GM12878 (cell line): ENCODE measurements at regions not wholly inside any gene's neighbourhood (a gene's known extent, or its start where the extent isn't known, plus 50 kb on each side); places are given as distances from the start of the nearest gene placed in this dataset.

Source experiments
- ATAC-seq: fragments of 200-7000 bp; cut with Tn5 transposase; 3 replicates; pipeline ENCODE4 v1.9.1; 2020; ENCODE audit warnings: mild to moderate bottlenecking, moderate library complexity
- BruUV-seq: library from RNA; stranded (reverse); fragments of 400-500 nt; replicated peaks from 2 replicates; lab custom pipeline; 2021; lab: Mats Ljungman, UMichigan
- CTCF ChIA-PET: fragments of 300-600 bp; sonication (Branson Sonifier 250); formaldehyde crosslinking; extraction: SDS; loops from one replicate; lab custom pipeline; 2021; ENCODE audit warnings: inconsistent platforms; lab: Yijun Ruan, JAX
- POLR2A ChIA-PET: fragments of 350-600 bp; formaldehyde crosslinking; extraction: SDS; loops from one replicate; lab custom pipeline; 2021; ENCODE audit warnings: inconsistent platforms; lab: Charles Lee
- RAD21 ChIA-PET: fragments of 300-600 bp; sonication (Branson Sonifier 250); formaldehyde crosslinking; loops from one replicate; lab custom pipeline; 2023; ENCODE audit warnings: antibody characterized with exemption; ENCODE audit not compliant: unreplicated experiment; lab: Charles Lee
- SMC1A ChIA-PET: fragments of 300-600 bp; sonication (Branson Sonifier 250); formaldehyde crosslinking; loops from one replicate; lab custom pipeline; 2023; ENCODE audit not compliant: unreplicated experiment, uncharacterized antibody; lab: Charles Lee
- DNase-seq: peaks from one replicate; pipeline ENCODE4 v3.0.0-alpha.2; 2011; ENCODE audit warnings: low read depth, low spot score
- FAIRE-seq: peaks from 3 replicates; lab custom pipeline; 2011; peaks lifted over from hg19 to GRCh38; lab: Jason Lieb, UNC
- H2AFZ ChIP-seq: 2 replicates; pipeline ENCODE4 v1.6.0; 2011; ENCODE audit warnings: low read depth, low read length, control low read depth; ENCODE audit not compliant: control insufficient read depth
- H3K27ac ChIP-seq: 2 replicates; pipeline ENCODE4 v1.5.1; 2011; ENCODE audit warnings: control low read depth; ENCODE audit not compliant: control insufficient read depth, insufficient read depth
- H3K27me3 ChIP-seq, 2 experiments: replicated peaks in 1 of 2; 2 replicates each; pipeline versions ENCODE4 v1.6.0 to v1.6.1; 2011; ENCODE audit warnings: low read length in 1 of 2; ENCODE audit not compliant: control insufficient read depth in 2 of 2, insufficient read depth in 2 of 2
- H3K36me3 ChIP-seq, 2 experiments: 2 replicates each; pipeline ENCODE4 v1.5.1; 2011; ENCODE audit warnings: low read length in 1 of 2; ENCODE audit not compliant: control insufficient read depth in 2 of 2, insufficient read depth in 2 of 2
- H3K4me1 ChIP-seq: 2 replicates; pipeline ENCODE4 v1.6.1; 2011; ENCODE audit warnings: mild to moderate bottlenecking, low read length, moderate library complexity, mixed read lengths; ENCODE audit not compliant: control insufficient read depth, insufficient read depth
- H3K4me2 ChIP-seq: 2 replicates; pipeline ENCODE4 v1.6.0; 2011; ENCODE audit warnings: control low read depth; ENCODE audit not compliant: control insufficient read depth, insufficient read depth
- H3K4me3 ChIP-seq: fragments of 200-600 bp; sonication (generic); 2 replicates; pipeline ENCODE4 v1.5.1; 2016
- H3K79me2 ChIP-seq: 2 replicates; pipeline ENCODE4 v1.6.0; 2011; ENCODE audit warnings: low read length; ENCODE audit not compliant: control insufficient read depth, insufficient read depth
- H3K9ac ChIP-seq: 2 replicates; pipeline ENCODE4 v1.8.0; 2011; ENCODE audit warnings: low read length, control low read depth, mixed read lengths; ENCODE audit not compliant: control insufficient read depth, insufficient read depth
- H3K9me3 ChIP-seq: replicated peaks from 3 replicates; pipeline ENCODE4 v1.5.1; 2011; ENCODE audit warnings: mild to moderate bottlenecking, low read length; ENCODE audit not compliant: control insufficient read depth, insufficient read depth
- H4K20me1 ChIP-seq: 2 replicates; pipeline ENCODE4 v1.6.0; 2011; ENCODE audit not compliant: control insufficient read depth, insufficient read depth
- CHD4 ChIP-seq: fragments of 200-600 bp; sonication (generic); IDR thresholded peaks from 2 replicates; pipeline ENCODE4 v1.6.1; 2016; ENCODE audit warnings: mild to moderate bottlenecking
- EGR1 ChIP-seq, 2 experiments: IDR thresholded peaks; 1 replicate in 1 of 2; 2 replicates in 1 of 2; pipeline ENCODE4 v1.6.1; 2011 to 2012; ENCODE audit warnings: low read depth in 2 of 2, low read length in 2 of 2, borderline replicate concordance in 1 of 2, mild to moderate bottlenecking in 1 of 2, moderate library complexity in 1 of 2
- JUNB ChIP-seq: IDR thresholded peaks from 2 replicates; pipeline ENCODE4 v1.6.1; 2016; ENCODE audit warnings: antibody characterized with exemption, mild to moderate bottlenecking
- MTA3 ChIP-seq: IDR thresholded peaks from 2 replicates; pipeline ENCODE4 v1.6.1; 2012; ENCODE audit warnings: low read length, inconsistent platforms, borderline replicate concordance
- MXI1 ChIP-seq: fragments of 150-350 bp; IDR thresholded peaks from 2 replicates; pipeline ENCODE4 v1.6.1; 2011; ENCODE audit warnings: low read depth, mild to moderate bottlenecking, inconsistent platforms, low read length, improper control_type of control experiment
- MYB ChIP-seq: fragments of 150-350 bp; IDR thresholded peaks from 2 replicates; pipeline ENCODE4 v1.6.1; 2014; ENCODE audit warnings: mild to moderate bottlenecking, low read depth, low read length, borderline replicate concordance
- RB1 ChIP-seq: fragments of 450-650 bp; formaldehyde crosslinking; IDR thresholded peaks from 2 replicates; pipeline ENCODE4 v1.6.1; 2017; ENCODE audit warnings: mild to moderate bottlenecking, borderline replicate concordance
- STAT1 ChIP-seq: fragments of 450-650 bp; conservative IDR thresholded peaks from 2 replicates; pipeline ENCODE4 v1.6.1; 2014; ENCODE audit warnings: antibody characterized with exemption, mild to moderate bottlenecking
- TCF7 ChIP-seq: IDR thresholded peaks from 2 replicates; pipeline ENCODE4 v1.6.1; 2014; ENCODE audit warnings: antibody characterized with exemption, borderline replicate concordance
- WGBS: methylation state at CpG from one replicate; pipeline ENCODE4 v1.1.6; 2016; ENCODE audit warnings: low lambda C conversion rate; ENCODE audit not compliant: insufficient replicate concordance, insufficient coverage; ENCODE audit errors: missing lambda C conversion rate; 5-methylcytosine and 5-hydroxymethylcytosine counted together
- in situ Hi-C: fragments of 300-500 bp; cut with MboI; formaldehyde crosslinking; loops from 9 replicates; pipeline ENCODE4 v1.14.3; 2018; ENCODE audit warnings: mixed read lengths
- intact Hi-C: fragments of 100-400 bp; cut with micrococcal nuclease; formaldehyde crosslinking; loops from one replicate; pipeline ENCODE4 v1.14.2; 2022; ENCODE audit not compliant: unreplicated experiment

- CTCF ChIA-PET, result no interaction called here
- ATAC-seq (no peak), DNase-seq (no peak), FAIRE-seq (no peak)
- intact Hi-C loops, result no loop called here
- SMC1A ChIA-PET, result no interaction called here
- in situ Hi-C loops, result no loop called here
- H3K27me3 ChIP-seq, result no peaks in the 10 kb centered on the region; a peak in 1 of 4 replicates
- no peak overlapping the region for H3K4me3 ChIP-seq
- RAD21 ChIA-PET, result no interaction called here
- H2AFZ ChIP-seq, result no peak overlapping the region
- 5% methylated on average over 1 of the region's 1 CpG for WGBS
- H3K79me2 ChIP-seq, result no peaks in the 10 kb centered on the region
- H3K9me3 ChIP-seq, result no peaks in the 10 kb centered on the region
- TF ChIP-seq CHD4, result no peak
- TF ChIP-seq TCF7, result no peak
- no peak for TF ChIP-seq STAT1
- no peak for TF ChIP-seq MTA3
- no peak for TF ChIP-seq MXI1
- no peak for TF ChIP-seq MYB
- no peak for TF ChIP-seq RB1
- TF ChIP-seq EGR1 (IDR thresholded peaks at IDR 0.05; ENCODE audit: borderline replicate concordance in 1 of 2, low read depth in 2 of 2, low read length in 2 of 2), result no peak
- H3K4me1 ChIP-seq, result no peaks in the 10 kb centered on the region
- H3K4me2 ChIP-seq, result no peak overlapping the region
- BruUV-seq, result no TSS peak
- POLR2A ChIA-PET, result no interaction called here
- no peak overlapping the region for H3K27ac ChIP-seq
- no peaks in the 10 kb centered on the region for H4K20me1 ChIP-seq
- H3K9ac ChIP-seq, result no peak overlapping the region
- no peaks in the 10 kb centered on the region for H3K36me3 ChIP-seq
Measured at GRCh38 chrX:139186991-139187390, 343.5 kb upstream of the F9 start.

- in situ Hi-C loops (no loop called here), intact Hi-C loops (no loop called here)
- RAD21 ChIA-PET, result no interaction called here
- Histone ChIP-seq H4K20me1 (no peaks in the 10 kb centered on the region), H3K4me2 (no peak overlapping the region), H2AFZ (no peak overlapping the region), H3K27me3 (no peaks in the 10 kb centered on the region; a peak in 1 of 4 replicates)
- POLR2A ChIA-PET, result no interaction called here
- no peak for FAIRE-seq
- TF ChIP-seq MYB, result no peak
- peak; percentile 57; the same call in 1 of the 2 replicates for TF ChIP-seq JUNB
- TF ChIP-seq, all 136 proteins: peak for 1
- H3K4me3 ChIP-seq, result no peak overlapping the region
- H3K36me3 ChIP-seq, result no peaks in the 10 kb centered on the region
- H3K9ac ChIP-seq, result no peak overlapping the region
- no peaks in the 10 kb centered on the region for H3K9me3 ChIP-seq
- CTCF ChIA-PET, result no interaction called here
- WGBS, result 0% methylated on average over 1 of the region's 1 CpG
- SMC1A ChIA-PET, result no interaction called here
- peak; percentile 48 for ATAC-seq
- H3K27ac ChIP-seq, result no peak overlapping the region
- H3K79me2 ChIP-seq, result no peaks in the 10 kb centered on the region
- DNase-seq, result no peak
- no peaks in the 10 kb centered on the region for H3K4me1 ChIP-seq
- BruUV-seq, result no TSS peak
Measured at GRCh38 chrX:139179592-139179991, 350.9 kb upstream of the F9 start.
